Adrenal gland (tissue), 9 donors: ENCODE measurements at regions not wholly inside any gene's neighbourhood (a gene's known extent, or its start where the extent isn't known, plus 50 kb on each side); places are given as distances from the start of the nearest gene placed in this dataset.

Source experiments
- DNase-seq, 7 donors: peaks; one replicate each; pipeline ENCODE4 v3.0.0-alpha.2; 2019 to 2020
- H3K27ac ChIP-seq, 5 donors: fragments of 200-600 bp; sonication (generic) in 4 of 5; 1 replicate in 3 of 5; 2 replicates in 2 of 5; pipeline versions ENCODE4 v1.5.1 to v1.8.0; 2016 to 2020; ENCODE audit warnings: mild to moderate bottlenecking in 1 of 5
- H3K27me3 ChIP-seq: fragments of 200-600 bp; 2 replicates; pipeline ENCODE4 v1.8.0; 2021
- H3K36me3 ChIP-seq, 2 donors: fragments of 200-600 bp; replicated peaks in 1 of 2; 1 replicate in 1 of 2; 2 replicates in 1 of 2; pipeline versions ENCODE4 v1.5.1 to v1.8.0; 2018 to 2022
- H3K4me1 ChIP-seq, 2 donors: fragments of 200-600 bp; replicated peaks in 1 of 2; 1 replicate in 1 of 2; 2 replicates in 1 of 2; pipeline versions ENCODE4 v1.5.1 to v1.8.0; 2018 to 2021
- H3K4me3 ChIP-seq, 4 donors: fragments of 200-600 bp; sonication (generic) in 3 of 4; one replicate each; pipeline ENCODE4 v1.5.1; 2016 to 2018
- H3K9me3 ChIP-seq, 3 donors: fragments of 200-600 bp; sonication (generic) in 1 of 3; replicated peaks in 1 of 3; 1 replicate in 2 of 3; 2 replicates in 1 of 3; pipeline versions ENCODE4 v1.5.1 to v1.8.0; 2016 to 2021
- POLR2A ChIP-seq, 2 donors: fragments of 450-650 bp; IDR thresholded peaks; one replicate each; pipeline ENCODE4 v1.6.1; 2017; ENCODE audit warnings: antibody characterized with exemption in 2 of 2, mild to moderate bottlenecking in 2 of 2, moderate library complexity in 1 of 2
- WGBS, 4 donors: extraction: QIAGEN DNeasy Blood & Tissue Kit in 2 of 4; methylation state at CpG; one replicate each; pipeline versions ENCODE4 v1.1.5 to v1.1.7; 2013 to 2017; 5-methylcytosine and 5-hydroxymethylcytosine counted together
- intact Hi-C, 2 donors: fragments of 100-400 bp; cut with DNase I; formaldehyde crosslinking; loops; one replicate each; pipeline versions ENCODE4 v1.14.1 to v1.15.0; 2022 to 2023
- TF ChIP-seq, protein P1 (sequence below), 6 experiments: fragments of 450-650 bp in 4 of 6; fragments of 200-600 bp in 2 of 6; sonication (generic) in 1 of 6; IDR thresholded peaks; 1 replicate in 5 of 6; 2 replicates in 1 of 6; pipeline versions ENCODE4 v1.5.1 to v1.8.0; 2016 to 2021; ENCODE audit warnings: antibody characterized with exemption in 6 of 6, mild to moderate bottlenecking in 2 of 6, moderate library complexity in 1 of 6
- donor health status: healthy with polysubstance abuse.
- donor health status: Bipolar disorder and iron deficiency.
- donor health status: DM: yes; HTN: yes; CAD: no.
- donor health status: DM: no; HTN: no; CAD: no.
- donor health status: DM: no; HTN: no; CAD: no.

DNA sequence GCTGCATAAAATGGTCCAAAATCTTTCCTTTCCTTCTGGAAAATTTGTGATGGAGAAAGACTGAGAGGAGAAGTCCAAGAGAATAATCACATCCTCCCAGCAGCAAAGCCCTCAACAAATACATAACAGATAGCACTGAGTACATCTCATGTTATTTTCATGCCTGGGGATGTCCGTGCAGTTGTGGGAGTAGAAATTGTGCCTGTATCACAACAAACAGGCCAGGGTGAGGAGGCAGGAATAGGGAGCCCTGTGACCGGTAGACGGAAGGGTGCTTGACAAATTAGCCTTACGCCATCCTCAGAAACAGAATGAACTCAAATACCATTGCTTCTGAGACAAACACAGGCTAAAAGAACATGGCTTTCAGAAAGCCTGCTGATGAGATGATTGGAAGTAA lies 333.2 kb upstream of the UMPS start:
- TF ChIP-seq, protein P1, sequence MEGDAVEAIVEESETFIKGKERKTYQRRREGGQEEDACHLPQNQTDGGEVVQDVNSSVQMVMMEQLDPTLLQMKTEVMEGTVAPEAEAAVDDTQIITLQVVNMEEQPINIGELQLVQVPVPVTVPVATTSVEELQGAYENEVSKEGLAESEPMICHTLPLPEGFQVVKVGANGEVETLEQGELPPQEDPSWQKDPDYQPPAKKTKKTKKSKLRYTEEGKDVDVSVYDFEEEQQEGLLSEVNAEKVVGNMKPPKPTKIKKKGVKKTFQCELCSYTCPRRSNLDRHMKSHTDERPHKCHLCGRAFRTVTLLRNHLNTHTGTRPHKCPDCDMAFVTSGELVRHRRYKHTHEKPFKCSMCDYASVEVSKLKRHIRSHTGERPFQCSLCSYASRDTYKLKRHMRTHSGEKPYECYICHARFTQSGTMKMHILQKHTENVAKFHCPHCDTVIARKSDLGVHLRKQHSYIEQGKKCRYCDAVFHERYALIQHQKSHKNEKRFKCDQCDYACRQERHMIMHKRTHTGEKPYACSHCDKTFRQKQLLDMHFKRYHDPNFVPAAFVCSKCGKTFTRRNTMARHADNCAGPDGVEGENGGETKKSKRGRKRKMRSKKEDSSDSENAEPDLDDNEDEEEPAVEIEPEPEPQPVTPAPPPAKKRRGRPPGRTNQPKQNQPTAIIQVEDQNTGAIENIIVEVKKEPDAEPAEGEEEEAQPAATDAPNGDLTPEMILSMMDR (IDR thresholded peaks at IDR 0.05), result no peak
- no peak for TF ChIP-seq POLR2A (IDR thresholded peaks at IDR 0.05)
- intact Hi-C loops, result no loop called here
- H3K9me3 ChIP-seq, result no peaks in the 10 kb centered on the region
- H3K27me3 ChIP-seq, result no peaks in the 10 kb centered on the region
- WGBS, 4 donors, result 89 to 99% (median 91%) methylated on average over 4 of the region's 4 CpGs
- DNase-seq, result no peak
- H3K4me1 ChIP-seq, result peaks cover 7 to 20% of the 10 kb centered on the region in 2 donors
- H3K36me3 ChIP-seq, result no peaks in the 10 kb centered on the region
- H3K4me3 ChIP-seq, result no peak overlapping the region
- H3K27ac ChIP-seq, result peak overlapping the region in 3 of 5 donors; percentile 17 to 71 (median 31)

DNA sequence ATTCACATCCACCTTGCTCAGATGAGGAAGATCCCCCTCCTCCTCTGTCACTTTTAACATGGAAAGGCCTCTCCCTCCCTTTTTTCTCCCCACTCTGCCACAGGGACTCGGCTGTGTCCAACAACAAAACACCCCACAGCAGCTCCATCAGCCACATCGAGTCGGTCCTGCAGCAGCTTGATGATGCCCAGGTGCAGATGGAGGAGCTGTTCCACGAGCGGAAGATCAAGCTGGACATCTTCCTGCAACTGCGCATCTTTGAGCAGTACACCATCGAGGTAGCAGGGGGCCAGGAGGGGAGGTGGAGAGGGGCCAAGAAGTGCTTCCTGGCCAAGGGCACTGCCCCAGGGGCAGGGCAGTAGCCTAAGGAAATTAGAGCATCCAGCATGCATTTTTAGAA lies 331.7 kb upstream of the UMPS start:
- H3K27me3 ChIP-seq, result no peaks in the 10 kb centered on the region
- peaks cover 7 to 20% of the 10 kb centered on the region in 2 donors for H3K4me1 ChIP-seq
- TF ChIP-seq POLR2A (IDR thresholded peaks at IDR 0.05), result no peak
- TF ChIP-seq, protein P1 (IDR thresholded peaks at IDR 0.05), result no peak
- H3K9me3 ChIP-seq, result no peaks in the 10 kb centered on the region
- H3K4me3 ChIP-seq, result no peak overlapping the region
- no peaks in the 10 kb centered on the region for H3K36me3 ChIP-seq
- H3K27ac ChIP-seq, result no peak overlapping the region
- intact Hi-C loops, result no loop called here
- no peak for DNase-seq
- 90 to 95% (median 93%) methylated on average over 7 of the region's 7 CpGs for WGBS, 4 donors

DNA sequence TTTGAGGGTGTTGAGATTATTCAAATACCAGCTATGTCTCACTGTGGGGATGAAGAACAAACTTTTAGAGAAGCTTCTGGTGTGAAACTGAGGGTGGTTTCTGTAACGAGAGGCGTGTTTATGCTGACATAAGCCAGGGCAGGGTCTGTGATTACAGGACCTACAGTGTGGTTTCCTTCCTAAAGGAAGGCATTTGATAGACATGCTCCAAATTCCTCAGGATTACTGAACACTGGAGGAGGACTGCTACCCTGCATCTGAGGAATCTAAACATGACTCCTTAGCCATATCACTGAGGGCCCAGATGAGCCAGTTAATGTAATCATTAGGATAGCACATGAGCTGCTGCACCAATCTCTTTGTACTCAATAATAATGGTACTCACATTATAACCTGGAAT lies 328.4 kb upstream of the UMPS start:
- 85 to 93% (median 89%) methylated on average over 2 of the region's 2 CpGs for WGBS, 4 donors
- intact Hi-C loops, result no loop called here
- DNase-seq, result no peak
- Histone ChIP-seq H3K9me3 (no peaks in the 10 kb centered on the region), H3K4me1 (peaks cover 0 to 2% of the 10 kb centered on the region in 2 donors), H3K4me3 (no peak overlapping the region), H3K27me3 (no peaks in the 10 kb centered on the region), H3K27ac (no peak overlapping the region), H3K36me3 (no peaks in the 10 kb centered on the region)
- TF ChIP-seq, protein P1 (IDR thresholded peaks at IDR 0.05), result no peak
- no peak for TF ChIP-seq POLR2A (IDR thresholded peaks at IDR 0.05)

DNA sequence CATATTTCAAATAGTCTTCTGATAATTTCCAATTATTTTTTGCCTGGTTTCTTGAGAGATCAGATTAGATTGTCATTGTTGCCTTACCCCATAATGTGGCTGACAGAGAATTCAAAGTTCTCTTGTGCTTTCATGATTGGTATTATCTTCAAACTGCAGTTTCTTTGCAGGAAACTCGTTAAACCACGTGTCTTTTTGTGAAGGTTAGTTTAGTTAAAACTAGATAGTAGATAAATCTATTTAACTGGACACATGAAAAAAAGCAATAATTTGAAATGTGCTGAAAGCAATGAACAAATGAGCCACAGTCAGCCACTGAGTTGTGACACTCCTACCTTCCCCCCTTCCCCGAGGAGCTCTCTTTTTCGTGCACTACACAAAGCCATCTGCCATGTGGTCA lies 327.5 kb upstream of the UMPS start:
- WGBS, 4 donors, result 80 to 87% (median 86%) methylated on average over 4 of the region's 4 CpGs
- intact Hi-C loops, result no loop called here

More for the DNA sequence above, 327.5 kb upstream of the UMPS start:
- TF ChIP-seq, protein P1 (IDR thresholded peaks at IDR 0.05), result no peak
- TF ChIP-seq POLR2A (IDR thresholded peaks at IDR 0.05), result no peak
- DNase-seq, result no peak
- no peaks in the 10 kb centered on the region for H3K9me3 ChIP-seq
- no peak overlapping the region for H3K27ac ChIP-seq
- no peak overlapping the region for H3K4me3 ChIP-seq
- H3K27me3 ChIP-seq, result no peaks in the 10 kb centered on the region
- H3K4me1 ChIP-seq, result no peaks in the 10 kb centered on the region
- no peaks in the 10 kb centered on the region for H3K36me3 ChIP-seq
